Osteoblast (primary cell): ENCODE measurements at regions not wholly inside any gene's neighbourhood (a gene's known extent, or its start where the extent isn't known, plus 50 kb on each side); places are given as distances from the start of the nearest gene placed in this dataset.

Experiments used
- DNase-seq: peaks from one replicate; pipeline ENCODE4 v3.0.0; 2011; ENCODE audit warnings: low spot score, mixed read lengths; ENCODE audit not compliant: insufficient read length; ENCODE audit errors: missing footprints
- H2AFZ ChIP-seq: 2 replicates; pipeline ENCODE4 v1.6.0; 2011; ENCODE audit warnings: mild to moderate bottlenecking, low read length
- H3K27ac ChIP-seq: 2 replicates; pipeline ENCODE4 v1.5.1; 2011; ENCODE audit warnings: mild to moderate bottlenecking, low read depth, low read length, moderate library complexity
- H3K27me3 ChIP-seq: 2 replicates; pipeline ENCODE4 v1.6.0; 2012; ENCODE audit warnings: mild to moderate bottlenecking, control low read depth, inconsistent platforms, low read length, moderate library complexity; ENCODE audit not compliant: insufficient read depth
- H3K36me3 ChIP-seq: 2 replicates; pipeline ENCODE4 v1.5.1; 2011; ENCODE audit warnings: mild to moderate bottlenecking, low read length, control low read depth, moderate library complexity; ENCODE audit not compliant: insufficient read depth
- H3K4me1 ChIP-seq: 2 replicates; pipeline ENCODE4 v1.5.1; 2011; ENCODE audit warnings: mild to moderate bottlenecking, low read length, control low read depth, moderate library complexity; ENCODE audit not compliant: insufficient read depth
- H3K4me2 ChIP-seq: 2 replicates; pipeline ENCODE4 v1.6.0; 2011; ENCODE audit warnings: mild to moderate bottlenecking, low read length; ENCODE audit not compliant: insufficient read depth
- H3K4me3 ChIP-seq: fragments of 200-600 bp; sonication (generic); 3 replicates; pipeline ENCODE4 v1.5.1; 2012; ENCODE audit warnings: mild to moderate bottlenecking, low read length, inconsistent platforms; ENCODE audit not compliant: insufficient read depth
- H3K79me2 ChIP-seq: 2 replicates; pipeline ENCODE4 v1.6.0; 2012; ENCODE audit warnings: mild to moderate bottlenecking, low read length, control low read depth, inconsistent platforms; ENCODE audit not compliant: insufficient read depth
- H3K9me3 ChIP-seq: 2 replicates; pipeline ENCODE4 v1.5.1; 2011; ENCODE audit warnings: low read depth, low read length, control low read depth
- H4K20me1 ChIP-seq: 2 replicates; pipeline ENCODE4 v1.6.0; 2012; ENCODE audit warnings: mild to moderate bottlenecking, low read length, control low read depth; ENCODE audit not compliant: insufficient read depth
- CTCF ChIP-seq: IDR thresholded peaks from 2 replicates; pipeline ENCODE4 v1.5.1; 2011; ENCODE audit warnings: mild to moderate bottlenecking, low read depth, low read length, moderate library complexity; ENCODE audit errors: extremely low read depth

DNA sequence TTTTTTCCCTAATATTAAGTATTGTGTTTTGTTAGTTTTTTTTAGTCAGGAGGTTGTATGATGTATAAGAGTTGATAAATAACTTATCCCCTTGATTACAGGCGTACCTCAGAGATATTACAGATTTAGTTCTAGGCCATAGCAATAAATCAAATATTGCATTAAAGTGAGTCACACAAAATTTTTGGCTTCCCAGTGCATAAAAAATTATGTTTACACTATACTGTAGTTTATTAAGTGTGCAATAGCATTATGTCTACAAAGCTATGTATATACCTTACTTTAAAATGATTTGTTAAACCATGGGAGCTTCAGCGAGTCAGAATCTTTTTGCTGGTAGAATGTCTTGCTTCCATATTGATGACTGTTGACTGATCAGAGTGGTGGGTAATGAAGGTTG, 1180.6 kb upstream of the CDH18 start:
- Histone ChIP-seq H3K9me3 (no peaks in the 10 kb centered on the region), H3K4me1 (no peaks in the 10 kb centered on the region), H3K27me3 (no peaks in the 10 kb centered on the region), H4K20me1 (no peaks in the 10 kb centered on the region), H3K36me3 (no peaks in the 10 kb centered on the region), H3K4me3 (no peak overlapping the region), H3K79me2 (no peaks in the 10 kb centered on the region), H2AFZ (no peak overlapping the region), H3K4me2 (no peak overlapping the region), H3K27ac (no peak overlapping the region)
- no peak for TF ChIP-seq CTCF
- DNase-seq, result no peak

DNA sequence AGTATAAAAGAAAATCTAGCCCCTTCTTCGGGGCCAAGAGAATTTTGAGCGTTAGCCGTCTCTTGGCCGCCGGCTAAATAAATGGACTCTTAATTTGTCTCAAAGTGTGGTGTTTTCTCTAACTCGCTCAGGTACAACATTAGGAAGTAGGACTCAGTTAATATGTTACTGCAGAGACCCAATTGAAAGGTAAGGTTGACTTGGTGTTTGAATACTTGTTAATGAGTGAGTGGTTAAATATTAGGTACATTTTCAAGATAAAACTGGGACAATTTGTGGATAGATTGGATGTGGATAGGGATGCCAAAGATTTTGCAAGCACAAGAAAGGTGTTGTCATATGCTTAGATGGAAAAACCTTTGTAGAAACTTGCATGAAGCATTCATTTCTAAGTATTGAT, 1177.3 kb upstream of the CDH18 start:
- no peak overlapping the region for H3K27ac ChIP-seq
- H3K36me3 ChIP-seq, result no peaks in the 10 kb centered on the region
- DNase-seq, result no peak
- H3K9me3 ChIP-seq, result no peaks in the 10 kb centered on the region
- no peak overlapping the region for H3K4me2 ChIP-seq
- H3K79me2 ChIP-seq, result no peaks in the 10 kb centered on the region
- H3K4me1 ChIP-seq, result no peaks in the 10 kb centered on the region
- H2AFZ ChIP-seq, result no peak overlapping the region
- no peaks in the 10 kb centered on the region for H3K27me3 ChIP-seq
- no peaks in the 10 kb centered on the region for H4K20me1 ChIP-seq
- H3K4me3 ChIP-seq, result no peak overlapping the region
- TF ChIP-seq CTCF, result no peak

- Histone ChIP-seq H3K79me2 (no peaks in the 10 kb centered on the region), H3K4me2 (no peak overlapping the region), H3K4me1 (no peaks in the 10 kb centered on the region), H3K36me3 (no peaks in the 10 kb centered on the region), H4K20me1 (no peaks in the 10 kb centered on the region), H2AFZ (no peak overlapping the region), H3K27ac (no peak overlapping the region), H3K9me3 (no peaks in the 10 kb centered on the region), H3K27me3 (no peaks in the 10 kb centered on the region), H3K4me3 (no peak overlapping the region)
- TF ChIP-seq CTCF, result no peak
- DNase-seq, result no peak
These were observed 1176.4 kb upstream of the CDH18 start for GRCh38 chr5:21164425-21164824.

DNA sequence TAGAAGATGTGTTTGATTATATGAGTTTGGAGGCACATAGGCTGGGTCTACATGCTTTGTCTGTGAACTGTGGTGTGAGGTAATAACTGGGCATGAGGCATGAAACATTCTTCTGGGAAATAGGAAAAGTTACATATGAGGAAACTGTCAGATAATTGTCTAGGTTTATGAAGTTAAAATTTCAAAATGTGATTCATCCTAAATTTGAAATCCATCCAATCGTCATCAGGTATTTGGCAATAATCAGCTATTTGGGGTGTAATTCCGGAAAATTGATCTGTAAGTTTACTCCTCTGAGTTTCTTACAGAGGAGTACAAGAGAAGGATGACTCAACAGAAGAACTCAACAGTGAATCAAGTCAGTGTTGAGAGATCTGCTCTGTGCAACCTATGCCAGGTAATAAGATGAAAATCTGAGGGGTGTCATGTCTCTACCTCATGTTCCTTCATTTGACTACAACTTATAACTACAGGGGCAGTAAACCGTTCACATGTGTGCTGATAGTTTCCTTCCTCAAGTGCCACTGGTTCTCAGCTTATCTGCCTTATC, 1171.6 kb upstream of the CDH18 start:
- H4K20me1 ChIP-seq, result no peaks in the 10 kb centered on the region
- no peak overlapping the region for H2AFZ ChIP-seq
- no peak for DNase-seq
- H3K9me3 ChIP-seq, result peaks cover 2% of the 10 kb centered on the region
- no peaks in the 10 kb centered on the region for H3K36me3 ChIP-seq
- H3K27ac ChIP-seq, result no peak overlapping the region
- no peak overlapping the region for H3K4me3 ChIP-seq
- TF ChIP-seq CTCF, result no peak
- no peaks in the 10 kb centered on the region for H3K27me3 ChIP-seq
- H3K79me2 ChIP-seq, result no peaks in the 10 kb centered on the region
- no peak overlapping the region for H3K4me2 ChIP-seq
- no peaks in the 10 kb centered on the region for H3K4me1 ChIP-seq
